ENCODE measurements at regions not wholly inside any gene's neighbourhood (a gene's known extent, or its start where the extent isn't known, plus 50 kb on each side); places are given as distances from the start of the nearest gene placed in this dataset.
"Not testable (repeated sequence)": the region's sequence is repeated elsewhere in the genome, so short reads cannot be mapped to it uniquely, and the experiment has no call there.

DNA sequence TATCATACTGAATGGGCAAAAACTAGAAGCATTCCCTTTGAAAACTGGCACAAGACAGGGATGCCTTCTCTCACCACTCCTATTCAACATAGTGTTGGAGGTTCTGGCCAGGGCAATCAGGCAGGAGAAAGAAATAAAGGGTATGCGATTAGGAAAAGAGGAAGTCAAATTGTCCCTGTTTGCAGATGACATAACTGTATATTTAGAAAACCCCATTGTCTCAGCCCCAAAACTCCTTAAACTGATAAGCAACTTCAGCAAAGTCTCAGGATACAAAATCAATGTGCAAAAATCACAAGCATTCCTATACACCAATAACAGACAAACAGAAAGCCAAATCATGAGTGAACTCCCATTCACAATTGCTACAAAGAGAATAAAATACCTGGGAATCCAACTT is 52.5 kb upstream of the CCDC71L start:
- not testable (repeated sequence) for FAIRE-seq; H3K4me1 Mint-ChIP-seq (ENCODE audit: low read depth, unreplicated experiment); H3K4me3 Mint-ChIP-seq (ENCODE audit: unreplicated experiment); H2AFZ ChIP-seq (ENCODE audit: low read depth, low read length); H3K27ac ChIP-seq (ENCODE audit: low read depth, low read length); H3K4me2 ChIP-seq (ENCODE audit: low read length); DNase-seq (ENCODE audit: low read depth); H3K27ac Mint-ChIP-seq (ENCODE audit: unreplicated experiment); H4K20me1 ChIP-seq (ENCODE audit: insufficient read depth, low read length); H3K27me3 Mint-ChIP-seq (ENCODE audit: low read depth, unreplicated experiment); H3K36me3 Mint-ChIP-seq (ENCODE audit: low read depth, unreplicated experiment); H3K79me2 ChIP-seq (ENCODE audit: insufficient read depth, low read length); H3K27me3 ChIP-seq (ENCODE audit: insufficient read depth, low read length); H3K9ac ChIP-seq (ENCODE audit: low read length); H3K36me3 ChIP-seq (ENCODE audit: insufficient read depth, low read length); H3K4me3 ChIP-seq (ENCODE audit: insufficient read depth, low read depth, low read length); H3K9me3 ChIP-seq (ENCODE audit: insufficient read depth, low read depth, low read length)
- H3K9me3 Mint-ChIP-seq (ENCODE audit: unreplicated experiment): peaks cover 13% of the 10 kb centered on the region
- peaks cover 11% of the 10 kb centered on the region for H3K4me1 ChIP-seq (ENCODE audit: insufficient read depth, low read length)

DNA sequence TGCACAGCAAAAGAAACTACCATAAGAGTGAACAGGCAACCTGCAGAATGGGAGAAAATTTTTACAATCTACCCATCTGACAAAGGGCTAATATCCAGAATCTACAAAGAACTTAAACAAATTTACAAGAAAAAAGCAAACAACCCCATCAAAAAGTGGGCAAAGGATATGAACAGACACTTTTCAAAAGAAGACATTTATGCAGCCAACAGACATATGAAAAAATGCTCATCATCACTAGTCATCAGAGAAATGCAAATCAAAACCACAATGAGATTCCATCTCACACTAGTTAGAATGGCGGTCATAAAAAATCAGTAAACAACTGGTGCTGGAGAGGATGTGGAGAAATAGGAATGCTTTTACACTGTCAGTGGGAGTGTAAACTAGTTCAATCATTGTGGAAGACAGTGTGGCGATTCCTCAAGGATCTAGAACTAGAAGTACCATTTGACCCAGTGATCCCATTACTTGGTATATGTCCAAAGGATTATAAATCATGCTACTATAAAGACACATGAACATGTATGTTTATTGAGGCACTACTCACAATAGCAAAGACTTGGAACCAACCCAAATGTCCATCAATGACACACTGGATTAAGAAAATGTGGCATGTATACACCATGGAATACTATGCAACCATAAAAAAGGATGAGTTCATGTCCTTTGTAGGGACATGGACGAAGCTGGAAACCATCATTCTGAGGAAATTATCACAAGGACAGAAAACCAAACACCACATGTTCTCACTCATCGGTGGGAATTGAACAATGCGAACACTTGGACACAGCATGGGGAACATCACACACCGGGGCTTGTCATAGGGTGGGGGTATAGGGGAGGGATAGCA is 53.9 kb upstream of the CCDC71L start:
- H3K4me1 ChIP-seq (ENCODE audit: insufficient read depth, low read length): peaks cover 21% of the 10 kb centered on the region
- H3K4me3 ChIP-seq (ENCODE audit: insufficient read depth, low read depth, low read length); H3K9me3 ChIP-seq (ENCODE audit: insufficient read depth, low read depth, low read length); H3K9ac ChIP-seq (ENCODE audit: low read length); H3K27me3 Mint-ChIP-seq (ENCODE audit: low read depth, unreplicated experiment); FAIRE-seq; H3K4me1 Mint-ChIP-seq (ENCODE audit: low read depth, unreplicated experiment); H3K27ac ChIP-seq (ENCODE audit: low read depth, low read length); H4K20me1 ChIP-seq (ENCODE audit: insufficient read depth, low read length); H3K36me3 ChIP-seq (ENCODE audit: insufficient read depth, low read length); H3K4me2 ChIP-seq (ENCODE audit: low read length); H3K36me3 Mint-ChIP-seq (ENCODE audit: low read depth, unreplicated experiment); H3K27me3 ChIP-seq (ENCODE audit: insufficient read depth, low read length); H3K79me2 ChIP-seq (ENCODE audit: insufficient read depth, low read length); H2AFZ ChIP-seq (ENCODE audit: low read depth, low read length); H3K27ac Mint-ChIP-seq (ENCODE audit: unreplicated experiment); H3K4me3 Mint-ChIP-seq (ENCODE audit: unreplicated experiment): not testable (repeated sequence)
- H3K9me3 Mint-ChIP-seq (ENCODE audit: unreplicated experiment): peaks cover 15% of the 10 kb centered on the region
- peak; percentile 71 for DNase-seq (ENCODE audit: low read depth)

DNA sequence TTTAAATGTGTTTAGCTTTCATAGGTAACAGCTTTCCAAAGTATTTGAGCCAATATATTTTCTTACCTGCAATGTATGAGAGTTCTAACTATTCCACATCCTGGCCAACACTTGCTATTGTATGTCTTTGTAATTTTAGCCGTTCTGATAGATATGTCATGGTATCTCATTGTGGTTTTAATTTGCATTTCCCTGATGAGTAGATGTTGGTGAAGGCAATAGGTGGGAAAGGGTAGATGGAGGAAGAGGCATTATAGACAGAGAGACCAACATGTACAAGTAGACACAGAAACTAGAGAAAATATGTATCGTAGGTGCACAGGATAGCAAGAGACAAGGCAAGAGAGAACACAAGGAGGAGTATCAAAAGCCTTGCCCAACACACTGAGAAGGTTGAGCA is 54.8 kb upstream of the CCDC71L start:
- no peaks in the 10 kb centered on the region for H3K79me2 ChIP-seq (ENCODE audit: insufficient read depth, low read length)
- Mint-ChIP-seq H3K9me3 (ENCODE audit: unreplicated experiment) (peaks cover 15% of the 10 kb centered on the region), H3K4me3 (ENCODE audit: unreplicated experiment) (no peak overlapping the region), H3K4me1 (ENCODE audit: low read depth, unreplicated experiment) (peaks cover 13% of the 10 kb centered on the region), H3K27me3 (ENCODE audit: low read depth, unreplicated experiment) (no peaks in the 10 kb centered on the region), H3K36me3 (ENCODE audit: low read depth, unreplicated experiment) (peaks cover 4% of the 10 kb centered on the region), H3K27ac (ENCODE audit: unreplicated experiment) (no peak overlapping the region)
- H3K4me2 ChIP-seq (ENCODE audit: low read length): no peak overlapping the region
- H4K20me1 ChIP-seq (ENCODE audit: insufficient read depth, low read length): no peaks in the 10 kb centered on the region
- TF ChIP-seq EZH2 (IDR thresholded peaks at IDR 0.05; ENCODE audit: insufficient read depth, low read length): no peak
- TF ChIP-seq, protein P1, sequence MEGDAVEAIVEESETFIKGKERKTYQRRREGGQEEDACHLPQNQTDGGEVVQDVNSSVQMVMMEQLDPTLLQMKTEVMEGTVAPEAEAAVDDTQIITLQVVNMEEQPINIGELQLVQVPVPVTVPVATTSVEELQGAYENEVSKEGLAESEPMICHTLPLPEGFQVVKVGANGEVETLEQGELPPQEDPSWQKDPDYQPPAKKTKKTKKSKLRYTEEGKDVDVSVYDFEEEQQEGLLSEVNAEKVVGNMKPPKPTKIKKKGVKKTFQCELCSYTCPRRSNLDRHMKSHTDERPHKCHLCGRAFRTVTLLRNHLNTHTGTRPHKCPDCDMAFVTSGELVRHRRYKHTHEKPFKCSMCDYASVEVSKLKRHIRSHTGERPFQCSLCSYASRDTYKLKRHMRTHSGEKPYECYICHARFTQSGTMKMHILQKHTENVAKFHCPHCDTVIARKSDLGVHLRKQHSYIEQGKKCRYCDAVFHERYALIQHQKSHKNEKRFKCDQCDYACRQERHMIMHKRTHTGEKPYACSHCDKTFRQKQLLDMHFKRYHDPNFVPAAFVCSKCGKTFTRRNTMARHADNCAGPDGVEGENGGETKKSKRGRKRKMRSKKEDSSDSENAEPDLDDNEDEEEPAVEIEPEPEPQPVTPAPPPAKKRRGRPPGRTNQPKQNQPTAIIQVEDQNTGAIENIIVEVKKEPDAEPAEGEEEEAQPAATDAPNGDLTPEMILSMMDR (IDR thresholded peaks at IDR 0.05; ENCODE audit: insufficient read depth, low read depth, low read length): no peak
- peak; percentile 34 for FAIRE-seq
- no peak overlapping the region for H3K9ac ChIP-seq (ENCODE audit: low read length)
- peaks cover 21% of the 10 kb centered on the region for H3K4me1 ChIP-seq (ENCODE audit: insufficient read depth, low read length)
- H3K9me3 ChIP-seq (ENCODE audit: insufficient read depth, low read depth, low read length): no peaks in the 10 kb centered on the region
- no peaks in the 10 kb centered on the region for H3K27me3 ChIP-seq (ENCODE audit: insufficient read depth, low read length)
- H3K27ac ChIP-seq (ENCODE audit: low read depth, low read length): no peak overlapping the region
- no peak overlapping the region for H3K4me3 ChIP-seq (ENCODE audit: insufficient read depth, low read depth, low read length)
- no peak overlapping the region for H2AFZ ChIP-seq (ENCODE audit: low read depth, low read length)
- no peak for DNase-seq (ENCODE audit: low read depth)
- H3K36me3 ChIP-seq (ENCODE audit: insufficient read depth, low read length): no peaks in the 10 kb centered on the region
